ENCODE measurements at regions not wholly inside any gene's neighbourhood (a gene's known extent, or its start where the extent isn't known, plus 50 kb on each side); places are given as distances from the start of the nearest gene placed in this dataset.

GRCh38 chr2:238549866-238550265 lies 123.1 kb downstream of the ASB1 start:
- TF ChIP-seq CTCF (IDR thresholded peaks at IDR 0.05): no peak
- no peak for TF ChIP-seq EP300 (IDR thresholded peaks at IDR 0.05)
- TF ChIP-seq POLR2A (IDR thresholded peaks at IDR 0.05): no peak

Measured in ovary (tissue), 3 donors.